Endodermal cell (in vitro differentiated cells): ENCODE measurements at regions not wholly inside any gene's neighbourhood (a gene's known extent, or its start where the extent isn't known, plus 50 kb on each side); places are given as distances from the start of the nearest gene placed in this dataset.

Experiments used
- DNase-seq: peaks from one replicate; pipeline ENCODE4 v3.0.0-alpha.2; 2017
- H3K27ac ChIP-seq: 2 replicates; pipeline ENCODE4 v1.5.1; 2013; ENCODE audit warnings: mild to moderate bottlenecking, low read depth, low read length, moderate library complexity
- H3K27me3 ChIP-seq: 2 replicates; pipeline ENCODE4 v1.6.1; 2013; ENCODE audit warnings: mild to moderate bottlenecking, low read length, moderate library complexity; ENCODE audit not compliant: insufficient read depth, control insufficient read depth, poor library complexity, severe bottlenecking
- H3K36me3 ChIP-seq: 2 replicates; pipeline ENCODE4 v1.7.0; 2013; ENCODE audit warnings: mild to moderate bottlenecking, low read length, moderate library complexity; ENCODE audit not compliant: control insufficient read depth, insufficient read depth
- H3K4me1 ChIP-seq: one replicate; pipeline ENCODE4 v1.7.0; 2013; ENCODE audit warnings: low read length; ENCODE audit not compliant: control insufficient read depth, insufficient read depth
- H3K4me3 ChIP-seq: 2 replicates; pipeline ENCODE4 v1.5.1; 2013; ENCODE audit warnings: mild to moderate bottlenecking, low read length, moderate library complexity
- H3K9ac ChIP-seq: 2 replicates; pipeline ENCODE4 v1.6.1; 2013; ENCODE audit warnings: mild to moderate bottlenecking, low read length, moderate library complexity; ENCODE audit not compliant: poor library complexity, severe bottlenecking; ENCODE audit errors: extremely low read depth
- H3K9me3 ChIP-seq: 2 replicates; pipeline ENCODE4 v1.6.1; 2013; ENCODE audit warnings: mild to moderate bottlenecking, low read length, moderate library complexity; ENCODE audit not compliant: control insufficient read depth
- H3K27ac Mint-ChIP-seq: 2 replicates; pipeline ENCODE4 v1.8.0; 2020; ENCODE audit warnings: mixed read lengths
- H3K27me3 Mint-ChIP-seq: 2 replicates; pipeline ENCODE4 v1.8.0; 2021; ENCODE audit warnings: mild to moderate bottlenecking, mixed read lengths; ENCODE audit not compliant: insufficient read depth
- H3K36me3 Mint-ChIP-seq: 2 replicates; pipeline ENCODE4 v1.8.0; 2020; ENCODE audit warnings: low read depth, mixed read lengths
- H3K4me1 Mint-ChIP-seq: 2 replicates; pipeline ENCODE4 v1.8.0; 2020; ENCODE audit warnings: mixed read lengths
- H3K4me3 Mint-ChIP-seq: 2 replicates; pipeline ENCODE4 v1.8.0; 2020; ENCODE audit warnings: mild to moderate bottlenecking, moderate library complexity, mixed read lengths
- H3K9me3 Mint-ChIP-seq: 2 replicates; pipeline ENCODE4 v1.8.0; 2020; ENCODE audit warnings: mild to moderate bottlenecking, mixed read lengths
- CTCF ChIP-seq: fragments of 200-600 bp; sonication (generic); conservative IDR thresholded peaks from 2 replicates; pipeline ENCODE4 v1.5.0; 2021; ENCODE audit warnings: antibody characterized with exemption, mild to moderate bottlenecking
- WGBS, 2 experiments: methylation state at CpG; one replicate each; pipeline versions ENCODE4 v1.1.5 to v1.1.7; 2013; ENCODE audit warnings: missing lambda C conversion rate in 2 of 2, mixed read lengths in 1 of 2; ENCODE audit not compliant: insufficient coverage in 1 of 2, insufficient read length in 1 of 2; 5-methylcytosine and 5-hydroxymethylcytosine counted together

GRCh38 chr12:131605304-131605829, 105.5 kb upstream of the SFSWAP start:
- Mint-ChIP-seq H3K27me3 (peaks cover 3% of the 10 kb centered on the region), H3K9me3 (no peaks in the 10 kb centered on the region), H3K36me3 (no peaks in the 10 kb centered on the region), H3K27ac (no peak overlapping the region), H3K4me1 (peaks cover 25% of the 10 kb centered on the region), H3K4me3 (no peak overlapping the region)
- 87 to 90% methylated on average over 6 to 7 of the region's 7 CpGs for WGBS, 2 experiments
- H3K4me1 ChIP-seq: no peaks in the 10 kb centered on the region
- H3K4me3 ChIP-seq: no peak overlapping the region
- TF ChIP-seq CTCF: no peak
- no peaks in the 10 kb centered on the region for H3K36me3 ChIP-seq
- no peak for DNase-seq
- H3K9me3 ChIP-seq: no peaks in the 10 kb centered on the region
- H3K27ac ChIP-seq: no peak overlapping the region
- H3K9ac ChIP-seq: no peak overlapping the region
- H3K27me3 ChIP-seq: no peaks in the 10 kb centered on the region

DNA sequence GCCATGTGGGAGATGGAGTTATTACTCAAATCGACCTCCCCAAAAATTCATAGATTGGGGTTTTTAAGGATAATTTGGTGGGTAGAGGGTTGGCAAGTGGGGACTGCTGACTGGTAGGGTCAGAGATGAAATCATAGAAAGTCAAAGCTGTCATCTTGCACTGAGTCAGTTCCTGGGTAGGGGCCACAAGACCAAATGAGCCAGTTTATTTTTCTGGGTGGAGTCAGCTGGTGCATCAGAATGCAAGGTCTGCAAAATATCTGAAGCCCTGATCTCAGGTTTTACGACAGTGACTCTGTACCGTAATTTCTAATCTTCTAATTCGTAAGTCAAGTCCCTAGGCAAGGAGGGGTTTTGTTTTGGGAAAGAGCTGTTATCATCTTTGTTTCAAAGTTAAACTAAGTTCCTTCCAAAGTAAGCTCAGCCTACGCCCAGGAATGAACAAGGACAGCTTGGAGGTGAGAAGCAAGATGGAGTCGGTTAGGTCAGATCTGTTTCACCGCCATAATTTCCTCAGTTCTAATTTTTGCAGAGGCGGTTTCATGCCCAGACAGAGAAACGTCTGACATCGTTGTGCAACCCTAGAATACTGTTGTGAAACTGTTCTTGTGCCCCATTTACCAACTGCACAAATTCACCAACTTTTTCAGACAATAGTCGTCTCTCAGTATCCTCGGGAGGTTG, 104.5 kb upstream of the SFSWAP start:
- Mint-ChIP-seq H3K27ac (no peak overlapping the region), H3K36me3 (no peaks in the 10 kb centered on the region), H3K4me1 (peaks cover 25% of the 10 kb centered on the region), H3K9me3 (no peaks in the 10 kb centered on the region), H3K4me3 (no peak overlapping the region), H3K27me3 (peaks cover 3% of the 10 kb centered on the region)
- Histone ChIP-seq H3K4me1 (no peaks in the 10 kb centered on the region), H3K36me3 (no peaks in the 10 kb centered on the region), H3K27ac (no peak overlapping the region), H3K27me3 (no peaks in the 10 kb centered on the region), H3K9ac (no peak overlapping the region), H3K4me3 (no peak overlapping the region), H3K9me3 (no peaks in the 10 kb centered on the region)
- WGBS, 2 experiments: 90 to 97% methylated on average over 10 to 12 of the region's 12 CpGs
- no peak for DNase-seq
- no peak for TF ChIP-seq CTCF

DNA sequence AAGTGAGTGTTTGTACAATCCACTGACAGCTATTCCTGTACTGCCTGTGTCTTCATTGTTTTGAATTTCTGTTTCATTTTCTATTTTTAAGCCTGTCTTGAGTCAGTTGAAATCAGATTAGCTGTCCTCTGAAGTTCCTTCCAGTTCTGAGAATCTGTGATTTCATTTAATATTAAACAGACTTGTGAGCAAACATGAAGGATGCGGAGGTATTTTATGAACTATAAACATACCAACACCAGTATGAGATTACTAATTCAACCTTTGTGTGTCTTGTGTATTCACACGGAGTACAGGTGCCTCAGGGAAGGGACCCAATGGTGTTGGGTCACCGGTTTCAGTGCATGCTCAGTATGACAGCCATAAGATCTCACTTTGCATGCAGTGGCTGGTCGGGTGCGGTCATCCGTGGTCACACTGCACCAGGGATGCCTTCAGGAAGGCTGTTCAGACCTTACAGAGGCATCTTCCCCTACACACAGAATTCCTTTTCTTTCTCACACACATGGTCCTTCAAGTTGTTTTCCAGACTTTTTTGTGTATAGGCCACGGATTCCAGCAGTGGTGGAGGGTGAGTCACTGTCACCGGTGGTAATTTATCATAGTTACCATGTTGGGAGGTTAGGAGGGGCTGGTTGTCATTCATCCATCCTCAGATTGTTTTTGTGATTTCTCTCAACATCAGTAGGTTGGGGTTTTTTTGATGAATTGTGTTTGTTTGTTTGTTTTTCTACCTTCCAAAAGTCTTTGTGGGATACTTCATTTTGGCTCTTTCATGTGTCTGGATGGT, 103.0 kb upstream of the SFSWAP start:
- no peak overlapping the region for H3K27ac Mint-ChIP-seq
- TF ChIP-seq CTCF: no peak
- H3K4me1 ChIP-seq: no peaks in the 10 kb centered on the region

More for the DNA sequence above, 103.0 kb upstream of the SFSWAP start:
- peaks cover 17% of the 10 kb centered on the region for H3K4me1 Mint-ChIP-seq
- H3K36me3 ChIP-seq: no peaks in the 10 kb centered on the region
- DNase-seq: no peak
- no peaks in the 10 kb centered on the region for H3K36me3 Mint-ChIP-seq
- H3K27me3 ChIP-seq: no peaks in the 10 kb centered on the region
- H3K4me3 ChIP-seq: no peak overlapping the region
- H3K9me3 ChIP-seq: no peaks in the 10 kb centered on the region
- peaks cover 3% of the 10 kb centered on the region for H3K27me3 Mint-ChIP-seq
- H3K27ac ChIP-seq: no peak overlapping the region
- no peaks in the 10 kb centered on the region for H3K9me3 Mint-ChIP-seq
- no peak overlapping the region for H3K4me3 Mint-ChIP-seq
- no peak overlapping the region for H3K9ac ChIP-seq
- 82 to 95% methylated on average over 5 to 8 of the region's 8 CpGs for WGBS, 2 experiments
